H1 (cell line): ENCODE measurements at regions not wholly inside any gene's neighbourhood (a gene's known extent, or its start where the extent isn't known, plus 50 kb on each side); places are given as distances from the start of the nearest gene placed in this dataset.

Source experiments
- CTCF ChIA-PET: fragments of 300-600 bp; sonication (Branson Sonifier 250); formaldehyde crosslinking; loops from one replicate; lab custom pipeline; 2021; ENCODE audit not compliant: partially characterized antibody; lab: Charles Lee
- POLR2A ChIA-PET: fragments of 300-600 bp; sonication (Branson Sonifier 250); formaldehyde crosslinking; loops from one replicate; lab custom pipeline; 2021; ENCODE audit warnings: inconsistent platforms; ENCODE audit not compliant: partially characterized antibody; lab: Charles Lee
- DNase-seq, 2 experiments: peaks; one replicate each; pipeline versions ENCODE4 v3.0.0 to v3.0.0-alpha.2; 2010 to 2022; ENCODE audit warnings: low spot score in 2 of 2, low read depth in 1 of 2, mixed read lengths in 1 of 2
- FAIRE-seq: peaks from 2 replicates; lab custom pipeline; 2011; peaks lifted over from hg19 to GRCh38; lab: Jason Lieb, UNC
- H2AFZ ChIP-seq: 2 replicates; pipeline ENCODE4 v1.8.1; 2012; ENCODE audit warnings: low read length, inconsistent platforms
- H2AK5ac ChIP-seq: 2 replicates; pipeline ENCODE4 v1.6.1; 2013; ENCODE audit warnings: low read depth, low read length
- H2BK120ac ChIP-seq: replicated peaks from 2 replicates; pipeline ENCODE3; 2013; ENCODE audit warnings: low read depth, low read length, inconsistent platforms
- H2BK12ac ChIP-seq: 2 replicates; pipeline ENCODE4 v1.6.1; 2013; ENCODE audit warnings: low read depth, low read length
- H2BK15ac ChIP-seq: 2 replicates; pipeline ENCODE4 v1.6.1; 2013; ENCODE audit warnings: low read length
- H2BK20ac ChIP-seq: 2 replicates; pipeline ENCODE4 v1.6.1; 2013; ENCODE audit warnings: low read length
- H2BK5ac ChIP-seq: 2 replicates; pipeline ENCODE4 v1.6.1; 2013; ENCODE audit warnings: low read depth, low read length
- H3K14ac ChIP-seq: 2 replicates; pipeline ENCODE4 v1.6.1; 2013; ENCODE audit warnings: inconsistent platforms; ENCODE audit not compliant: insufficient read length
- H3K18ac ChIP-seq: 2 replicates; pipeline ENCODE4 v1.6.1; 2013; ENCODE audit warnings: low read length; ENCODE audit errors: extremely low read depth
- H3K23ac ChIP-seq: 2 replicates; pipeline ENCODE4 v1.6.1; 2013; ENCODE audit warnings: inconsistent platforms; ENCODE audit not compliant: insufficient read length
- H3K23me2 ChIP-seq: 2 replicates; pipeline ENCODE4 v1.6.1; 2013; ENCODE audit warnings: low read depth, low read length
- H3K27ac ChIP-seq: 2 replicates; pipeline ENCODE4 v1.6.1; 2011; ENCODE audit warnings: low read depth, low read length, inconsistent platforms
- H3K27me3 ChIP-seq, 4 experiments: replicated peaks in 1 of 4; 1 replicate in 1 of 4; 2 replicates in 3 of 4; pipeline versions ENCODE4 v1.6.1 to v1.8.1; 2011 to 2013; ENCODE audit warnings: low read length in 3 of 4, mild to moderate bottlenecking in 3 of 4, inconsistent platforms in 2 of 4, mixed read lengths in 2 of 4, moderate library complexity in 1 of 4; ENCODE audit not compliant: control insufficient read depth in 3 of 4, insufficient read depth in 3 of 4; ENCODE audit errors: extremely low read depth in 1 of 4
- H3K36me3 ChIP-seq, 4 experiments: 2 replicates each; pipeline versions ENCODE4 v1.6.1 to v1.8.1; 2011 to 2013; ENCODE audit warnings: mild to moderate bottlenecking in 4 of 4, low read length in 3 of 4, moderate library complexity in 2 of 4, control low read depth in 1 of 4, inconsistent platforms in 1 of 4; ENCODE audit not compliant: insufficient read depth in 4 of 4, control insufficient read depth in 2 of 4
- H3K4ac ChIP-seq: replicated peaks from 2 replicates; pipeline ENCODE3; 2013; ENCODE audit warnings: low read length, low read depth, mixed read lengths, inconsistent platforms; ENCODE audit not compliant: insufficient read length
- H3K4me1 ChIP-seq, 4 experiments: replicated peaks in 1 of 4; 1 replicate in 1 of 4; 2 replicates in 3 of 4; pipeline versions ENCODE4 v1.6.1 to v1.8.1; 2011 to 2013; ENCODE audit warnings: low read length in 3 of 4, inconsistent platforms in 2 of 4, mixed read lengths in 1 of 4; ENCODE audit not compliant: insufficient read depth in 4 of 4, control insufficient read depth in 3 of 4
- H3K4me2 ChIP-seq, 2 experiments: 2 replicates each; pipeline versions ENCODE4 v1.6.1 to v1.8.1; 2011 to 2013; ENCODE audit warnings: low read depth in 2 of 2, low read length in 2 of 2, control low read depth in 1 of 2, inconsistent platforms in 1 of 2, mild to moderate bottlenecking in 1 of 2; ENCODE audit not compliant: insufficient read depth in 1 of 2
- H3K4me3 ChIP-seq, 4 experiments: fragments of 200-600, 300-600 bp in 1 of 4; sonication (generic), shearing (Covaris generic), sonication (Bioruptor Twin) in 1 of 4; 2 replicates each; pipeline versions ENCODE4 v1.5.1 to v1.8.1; 2011 to 2016; ENCODE audit warnings: low read length in 4 of 4, low read depth in 3 of 4, control low read depth in 2 of 4, inconsistent platforms in 2 of 4, mild to moderate bottlenecking in 2 of 4, mixed read lengths in 1 of 4, moderate library complexity in 1 of 4; ENCODE audit not compliant: insufficient read depth in 2 of 4; ENCODE audit errors: extremely low read depth in 1 of 4
- H3K56ac ChIP-seq: replicated peaks from 2 replicates; pipeline ENCODE3; 2013; ENCODE audit warnings: low read depth, mild to moderate bottlenecking, mixed read lengths, low read length, inconsistent platforms; ENCODE audit not compliant: insufficient read length
- H3K79me1 ChIP-seq: 2 replicates; pipeline ENCODE4 v1.6.1; 2013; ENCODE audit warnings: low read depth, low read length, control low read depth
- H3K79me2 ChIP-seq, 2 experiments: 2 replicates each; pipeline versions ENCODE4 v1.6.1 to v1.8.1; 2012 to 2013; ENCODE audit warnings: low read length in 2 of 2, mild to moderate bottlenecking in 2 of 2, inconsistent platforms in 1 of 2; ENCODE audit not compliant: insufficient read depth in 2 of 2, control insufficient read depth in 1 of 2
- H3K9ac ChIP-seq, 4 experiments: replicated peaks in 1 of 4; 1 replicate in 1 of 4; 2 replicates in 3 of 4; pipeline versions ENCODE4 v1.6.1 to v1.8.1; 2011 to 2013; ENCODE audit warnings: low read depth in 3 of 4, low read length in 3 of 4, control low read depth in 2 of 4, mild to moderate bottlenecking in 2 of 4, moderate library complexity in 2 of 4, inconsistent platforms in 1 of 4; ENCODE audit errors: extremely low read depth in 1 of 4
- H3K9me3 ChIP-seq, 2 experiments: 2 replicates each; pipeline versions ENCODE4 v1.6.1 to v1.8.1; 2012 to 2013; ENCODE audit warnings: mild to moderate bottlenecking in 2 of 2, moderate library complexity in 2 of 2, control low read depth in 1 of 2, inconsistent platforms in 1 of 2, low read depth in 1 of 2, low read length in 1 of 2, mixed read lengths in 1 of 2; ENCODE audit not compliant: insufficient read depth in 2 of 2
- H4K20me1 ChIP-seq, 2 experiments: replicated peaks in 1 of 2; 2 replicates each; pipeline versions ENCODE3 to v1.8.1; 2011 to 2013; ENCODE audit warnings: inconsistent platforms in 2 of 2, low read length in 2 of 2, mild to moderate bottlenecking in 1 of 2; ENCODE audit not compliant: insufficient read depth in 2 of 2, control insufficient read depth in 1 of 2
- H4K5ac ChIP-seq: 2 replicates; pipeline ENCODE4 v1.6.1; 2013; ENCODE audit warnings: low read length, low read depth, mixed read lengths, inconsistent platforms; ENCODE audit not compliant: insufficient read length
- H4K8ac ChIP-seq: 2 replicates; pipeline ENCODE4 v1.8.0; 2013; ENCODE audit warnings: mild to moderate bottlenecking, moderate library complexity, low read length, inconsistent platforms; ENCODE audit not compliant: insufficient read depth; ENCODE audit errors: extremely low read depth
- H4K91ac ChIP-seq: replicated peaks from 2 replicates; pipeline ENCODE3; 2013; ENCODE audit warnings: low read length, mixed read lengths, inconsistent platforms; ENCODE audit not compliant: insufficient read length
- BACH1 ChIP-seq: IDR thresholded peaks from 2 replicates; pipeline ENCODE4 v1.6.1; 2012; ENCODE audit warnings: low read length, improper control_type of control experiment
- BRCA1 ChIP-seq: IDR thresholded peaks from 2 replicates; pipeline ENCODE4 v1.6.1; 2012; ENCODE audit warnings: low read depth, low read length, improper control_type of control experiment
- CHD1 ChIP-seq: IDR thresholded peaks from 2 replicates; pipeline ENCODE4 v1.6.1; 2012; ENCODE audit warnings: low read depth, low read length, improper control_type of control experiment
- EGR1 ChIP-seq: IDR thresholded peaks from 2 replicates; pipeline ENCODE4 v1.6.1; 2011; ENCODE audit warnings: low read depth, low read length, borderline replicate concordance
- EP300 ChIP-seq, 2 experiments: IDR thresholded peaks; 1 replicate in 1 of 2; 2 replicates in 1 of 2; pipeline ENCODE4 v1.6.1; 2011 to 2012; ENCODE audit warnings: low read depth in 2 of 2, low read length in 2 of 2, mild to moderate bottlenecking in 2 of 2, borderline replicate concordance in 1 of 2, inconsistent platforms in 1 of 2, moderate library complexity in 1 of 2
- KDM4A ChIP-seq: IDR thresholded peaks from one replicate; pipeline ENCODE4 v1.7.1; 2012; ENCODE audit warnings: low read depth, mild to moderate bottlenecking, moderate library complexity, low read length, inconsistent platforms; ENCODE audit not compliant: severe bottlenecking
- NANOG ChIP-seq: IDR thresholded peaks from 2 replicates; pipeline ENCODE4 v1.6.1; 2011; ENCODE audit warnings: low read length, low read depth, mild to moderate bottlenecking, inconsistent platforms; ENCODE audit not compliant: insufficient read depth, poor library complexity, severe bottlenecking
- NRF1 ChIP-seq: IDR thresholded peaks from 2 replicates; pipeline ENCODE4 v1.6.1; 2011; ENCODE audit warnings: mild to moderate bottlenecking, low read depth, low read length, improper control_type of control experiment
- POLR2A ChIP-seq, 2 experiments: IDR thresholded peaks; 1 replicate in 1 of 2; 2 replicates in 1 of 2; pipeline ENCODE4 v1.6.1; 2011; ENCODE audit warnings: low read depth in 2 of 2, low read length in 2 of 2, mild to moderate bottlenecking in 2 of 2; ENCODE audit errors: control extremely low read depth in 1 of 2
- RAD21 ChIP-seq, 2 experiments: IDR thresholded peaks in 1 of 2; conservative IDR thresholded peaks in 1 of 2; 2 replicates each; pipeline ENCODE4 v1.6.1; 2011; ENCODE audit warnings: low read depth in 2 of 2, low read length in 2 of 2, improper control_type of control experiment in 1 of 2, inconsistent platforms in 1 of 2, mild to moderate bottlenecking in 1 of 2, moderate library complexity in 1 of 2
- SUZ12 ChIP-seq: fragments of 200-600 bp; sonication (generic); IDR thresholded peaks from 2 replicates; pipeline ENCODE4 v1.6.1; 2012; ENCODE audit warnings: mild to moderate bottlenecking, inconsistent platforms, low read length, moderate library complexity, mixed read lengths
- WGBS, 2 experiments: shearing (Covaris generic) in 1 of 2; methylation state at CpG; one replicate each; pipeline versions ENCODE4 v1.1.6 to v1.1.7; 2013 to 2015; ENCODE audit warnings: low lambda C conversion rate in 2 of 2, mixed read lengths in 2 of 2, inconsistent platforms in 1 of 2, low coverage in 1 of 2, missing lambda C conversion rate in 1 of 2; ENCODE audit not compliant: insufficient replicate concordance in 2 of 2, insufficient coverage in 1 of 2, insufficient read length in 1 of 2; ENCODE audit errors: extremely low coverage in 1 of 2, missing lambda C conversion rate in 1 of 2; 5-methylcytosine and 5-hydroxymethylcytosine counted together
- TF ChIP-seq, protein P1 (sequence below): IDR thresholded peaks from 2 replicates; pipeline ENCODE4 v1.6.1; 2011; ENCODE audit warnings: low read depth, mild to moderate bottlenecking, low read length; ENCODE audit not compliant: insufficient read depth

DNA sequence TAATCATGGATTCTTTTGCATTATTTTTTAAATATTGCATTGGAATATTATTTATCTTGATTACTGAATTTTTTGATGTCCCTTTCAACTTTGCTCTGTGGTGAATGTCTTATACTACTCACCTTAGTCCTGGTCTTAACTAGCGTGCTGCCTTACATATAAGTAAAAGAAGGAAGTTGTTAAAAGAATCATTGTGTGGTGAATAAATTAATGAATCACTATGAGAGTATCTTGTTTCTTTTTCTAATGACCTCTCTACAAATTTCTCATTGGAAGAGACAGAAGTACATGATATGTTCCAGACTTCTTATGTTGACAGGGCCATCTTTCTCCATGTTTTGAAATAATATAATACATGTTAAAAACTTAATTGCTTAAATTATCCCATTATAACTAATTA, 432.6 kb upstream of the MMADHC start:
- POLR2A ChIA-PET = no interaction called here
- CTCF ChIA-PET = no interaction called here
- WGBS, 2 experiments = 94% methylated on average over 1 of the region's 1 CpG; no CpG with 5 or more reads in 1 of the 2 experiments

More for the DNA sequence above, 432.6 kb upstream of the MMADHC start:
- Histone ChIP-seq H3K9ac (no peak overlapping the region), H4K91ac (no peak overlapping the region), H3K14ac (no peak overlapping the region), H2BK5ac (no peak overlapping the region), H3K4ac (no peak overlapping the region), H2BK20ac (no peak overlapping the region), H3K4me2 (no peak overlapping the region), H3K9me3 (no peaks in the 10 kb centered on the region; a peak in 1 of 4 replicates), H2AK5ac (no peak overlapping the region), H3K79me2 (no peaks in the 10 kb centered on the region), H3K27ac (no peak overlapping the region), H3K79me1 (no peaks in the 10 kb centered on the region), H3K36me3 (no peaks in the 10 kb centered on the region), H4K5ac (no peak overlapping the region), H3K4me3 (no peak overlapping the region), H3K56ac (no peak overlapping the region), H3K23me2 (no peaks in the 10 kb centered on the region), H4K20me1 (no peaks in the 10 kb centered on the region), H3K27me3 (no peaks in the 10 kb centered on the region), H2AFZ (no peak overlapping the region), H4K8ac (no peak overlapping the region), H2BK12ac (no peak overlapping the region), H3K23ac (no peak overlapping the region), H2BK120ac (no peak overlapping the region), H2BK15ac (no peak overlapping the region), H3K4me1 (no peaks in the 10 kb centered on the region), H3K18ac (no peak overlapping the region)
- DNase-seq (no peak), FAIRE-seq (no peak)
- TF ChIP-seq KDM4A = no peak
- TF ChIP-seq NRF1 = no peak
- no peak for TF ChIP-seq EGR1
- no peak for TF ChIP-seq BRCA1
- no peak for TF ChIP-seq SUZ12
- no peak for TF ChIP-seq EP300 (IDR thresholded peaks at IDR 0.05; ENCODE audit: borderline replicate concordance in 1 of 2, low read depth in 2 of 2, low read length in 2 of 2)
- TF ChIP-seq BACH1 = no peak
- TF ChIP-seq RAD21 (IDR thresholded peaks at IDR 0.05 in 1 of 2, conservative IDR thresholded peaks at IDR 0.05 in 1 of 2; ENCODE audit: low read depth in 2 of 2, low read length in 2 of 2) = no peak
- TF ChIP-seq, protein P1, sequence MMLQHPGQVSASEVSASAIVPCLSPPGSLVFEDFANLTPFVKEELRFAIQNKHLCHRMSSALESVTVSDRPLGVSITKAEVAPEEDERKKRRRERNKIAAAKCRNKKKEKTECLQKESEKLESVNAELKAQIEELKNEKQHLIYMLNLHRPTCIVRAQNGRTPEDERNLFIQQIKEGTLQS = no peak
- TF ChIP-seq CHD1 = no peak
- no peak for TF ChIP-seq POLR2A (IDR thresholded peaks at IDR 0.05; ENCODE audit: control extremely low read depth in 1 of 2, low read depth in 2 of 2, low read length in 2 of 2)
- TF ChIP-seq NANOG = no peak
